Spleen (tissue), 11 donors: ENCODE measurements at regions not wholly inside any gene's neighbourhood (a gene's known extent, or its start where the extent isn't known, plus 50 kb on each side); places are given as distances from the start of the nearest gene placed in this dataset.

ENCODE experiments used
- DNase-seq: peaks from one replicate; pipeline ENCODE4 v3.0.0-alpha.2; 2020
- H3K27ac ChIP-seq, 8 donors: fragments of 200-600 bp; sonication (generic) in 7 of 8; 1 replicate in 4 of 8; 2 replicates in 4 of 8; pipeline versions ENCODE4 v1.5.0 to v1.8.0; 2016 to 2021; ENCODE audit warnings: inconsistent platforms in 4 of 8, mild to moderate bottlenecking in 4 of 8, moderate library complexity in 1 of 8
- H3K27me3 ChIP-seq, 7 donors: fragments of 200-600 bp; sonication (generic) in 6 of 7; replicated peaks in 1 of 7; 1 replicate in 4 of 7; 2 replicates in 3 of 7; pipeline versions ENCODE4 v1.5.0 to v1.8.0; 2016 to 2021; ENCODE audit warnings: inconsistent platforms in 3 of 7, mild to moderate bottlenecking in 1 of 7
- H3K36me3 ChIP-seq, 6 donors: fragments of 200-600 bp; sonication (generic) in 5 of 6; 1 replicate in 4 of 6; 2 replicates in 2 of 6; pipeline versions ENCODE4 v1.5.0 to v1.8.0; 2016 to 2021; ENCODE audit warnings: inconsistent platforms in 2 of 6
- H3K4me1 ChIP-seq, 6 donors: fragments of 200-600 bp; sonication (generic) in 5 of 6; 1 replicate in 3 of 6; 2 replicates in 3 of 6; pipeline versions ENCODE4 v1.5.0 to v1.8.0; 2016 to 2021; ENCODE audit warnings: inconsistent platforms in 3 of 6
- H3K4me3 ChIP-seq, 8 donors: fragments of 200-600 bp; sonication (generic) in 7 of 8; 1 replicate in 4 of 8; 2 replicates in 4 of 8; pipeline versions ENCODE4 v1.5.0 to v1.8.0; 2016 to 2021; ENCODE audit warnings: inconsistent platforms in 4 of 8, mild to moderate bottlenecking in 4 of 8, moderate library complexity in 2 of 8
- H3K9me3 ChIP-seq, 8 donors: fragments of 200-600 bp; sonication (generic) in 7 of 8; 1 replicate in 4 of 8; 2 replicates in 4 of 8; pipeline versions ENCODE4 v1.5.0 to v1.8.0; 2016 to 2021; ENCODE audit warnings: inconsistent platforms in 4 of 8
- POLR2A ChIP-seq, 3 donors: fragments of 450-650 bp; IDR thresholded peaks; one replicate each; pipeline ENCODE4 v1.5.1; 2017; ENCODE audit warnings: antibody characterized with exemption in 3 of 3, mild to moderate bottlenecking in 1 of 3
- POLR2AphosphoS5 ChIP-seq, 3 donors: sonication (generic); formaldehyde crosslinking; IDR thresholded peaks; one replicate each; pipeline ENCODE4 v1.5.1; 2017; ENCODE audit warnings: antibody characterized with exemption in 3 of 3
- WGBS, 5 donors: extraction: QIAGEN DNeasy Blood & Tissue Kit in 3 of 5; methylation state at CpG; one replicate each; pipeline versions ENCODE4 v1.1.5 to v1.1.7; 2013 to 2018; 5-methylcytosine and 5-hydroxymethylcytosine counted together
- intact Hi-C: fragments of 100-400 bp; cut with DNase I; formaldehyde crosslinking; loops from one replicate; pipeline ENCODE4 v1.15.0; 2023; ENCODE audit warnings: low total_unique reads
- TF ChIP-seq, protein P1 (sequence below), 11 experiments: fragments of 200-600 bp in 7 of 11; fragments of 450-650 bp in 4 of 11; sonication (generic) in 4 of 11; IDR thresholded peaks in 8 of 11; conservative IDR thresholded peaks in 3 of 11; 1 replicate in 7 of 11; 2 replicates in 4 of 11; pipeline versions ENCODE4 v1.4.0 to v1.8.0; 2016 to 2021; ENCODE audit warnings: antibody characterized with exemption in 11 of 11, inconsistent platforms in 4 of 11, mild to moderate bottlenecking in 1 of 11
- donor health status: healthy with polysubstance abuse.
- donor health status: DM: no; HTN: no; CAD: no; lungs with moderate emphysema.
- donor health status: DM: no; HTN: no; CAD: no.
- donor health status: Bipolar disorder and iron deficiency.
- donor health status: healthy.
- donor health status: DM: no; HTN: no; CAD: no.
- donor health status: DM: yes; HTN: yes; CAD: no.

DNA sequence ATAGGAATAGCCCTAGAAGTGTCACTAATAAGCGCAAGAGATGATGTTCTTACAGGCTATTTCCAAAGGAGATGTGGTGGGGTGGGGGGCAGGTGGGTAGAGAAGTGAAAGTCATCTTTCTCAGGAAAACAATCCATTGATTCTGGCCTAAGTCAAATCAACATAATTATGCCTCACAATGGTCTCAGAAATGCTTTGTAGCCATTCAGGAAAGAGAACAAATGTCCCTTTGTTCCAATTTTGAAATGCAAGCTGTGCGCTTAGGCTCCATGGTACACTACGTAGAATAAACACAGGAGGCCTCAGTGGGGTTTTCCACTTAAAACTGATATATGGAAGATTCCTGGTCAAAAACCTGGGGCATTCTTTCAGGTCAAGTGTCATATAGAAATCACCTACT lies 529.9 kb upstream of the KLHL29 start:
- Histone ChIP-seq H3K27ac (no peak overlapping the region), H3K9me3 (peaks cover 0 to 9% (median 0%) of the 10 kb centered on the region in 8 donors), H3K27me3 (no peaks in the 10 kb centered on the region), H3K36me3 (no peaks in the 10 kb centered on the region), H3K4me1 (no peaks in the 10 kb centered on the region), H3K4me3 (no peak overlapping the region)
- no peak for DNase-seq
- 78 to 96% (median 90%) methylated on average over 3 of the region's 3 CpGs for WGBS, 5 donors
- TF ChIP-seq, protein P1, sequence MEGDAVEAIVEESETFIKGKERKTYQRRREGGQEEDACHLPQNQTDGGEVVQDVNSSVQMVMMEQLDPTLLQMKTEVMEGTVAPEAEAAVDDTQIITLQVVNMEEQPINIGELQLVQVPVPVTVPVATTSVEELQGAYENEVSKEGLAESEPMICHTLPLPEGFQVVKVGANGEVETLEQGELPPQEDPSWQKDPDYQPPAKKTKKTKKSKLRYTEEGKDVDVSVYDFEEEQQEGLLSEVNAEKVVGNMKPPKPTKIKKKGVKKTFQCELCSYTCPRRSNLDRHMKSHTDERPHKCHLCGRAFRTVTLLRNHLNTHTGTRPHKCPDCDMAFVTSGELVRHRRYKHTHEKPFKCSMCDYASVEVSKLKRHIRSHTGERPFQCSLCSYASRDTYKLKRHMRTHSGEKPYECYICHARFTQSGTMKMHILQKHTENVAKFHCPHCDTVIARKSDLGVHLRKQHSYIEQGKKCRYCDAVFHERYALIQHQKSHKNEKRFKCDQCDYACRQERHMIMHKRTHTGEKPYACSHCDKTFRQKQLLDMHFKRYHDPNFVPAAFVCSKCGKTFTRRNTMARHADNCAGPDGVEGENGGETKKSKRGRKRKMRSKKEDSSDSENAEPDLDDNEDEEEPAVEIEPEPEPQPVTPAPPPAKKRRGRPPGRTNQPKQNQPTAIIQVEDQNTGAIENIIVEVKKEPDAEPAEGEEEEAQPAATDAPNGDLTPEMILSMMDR (IDR thresholded peaks at IDR 0.05 in 8 of 11, conservative IDR thresholded peaks at IDR 0.05 in 3 of 11), result no peak
- TF ChIP-seq POLR2A (IDR thresholded peaks at IDR 0.05), result no peak
- TF ChIP-seq POLR2AphosphoS5 (IDR thresholded peaks at IDR 0.05), result no peak
- intact Hi-C loops, result no loop called here

DNA sequence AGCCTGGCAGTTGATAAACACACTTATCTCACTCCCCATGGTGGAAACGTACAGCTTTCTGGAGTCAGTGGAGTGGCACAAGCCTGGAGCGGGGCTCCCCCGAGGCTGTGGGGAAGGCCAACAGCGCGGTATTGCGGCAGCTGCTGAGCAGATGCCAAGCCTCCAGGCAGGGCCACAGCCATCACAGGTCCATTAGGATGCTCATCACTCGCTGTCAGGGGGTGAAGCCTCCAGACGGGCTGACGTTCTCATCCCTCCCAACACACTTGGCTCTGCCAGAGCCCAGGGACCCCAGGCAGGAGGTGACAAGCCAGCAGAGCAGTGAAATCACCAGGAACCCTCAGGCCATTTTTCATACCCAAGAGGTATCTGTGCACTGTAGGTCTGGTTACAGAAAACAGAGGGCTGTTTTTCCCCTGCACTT lies 529.2 kb upstream of the KLHL29 start:
- Histone ChIP-seq H3K9me3 (peaks cover 0 to 16% (median 2%) of the 10 kb centered on the region in 8 donors), H3K27me3 (no peaks in the 10 kb centered on the region), H3K4me1 (no peaks in the 10 kb centered on the region), H3K27ac (no peak overlapping the region), H3K36me3 (no peaks in the 10 kb centered on the region), H3K4me3 (no peak overlapping the region)
- no peak for DNase-seq
- intact Hi-C loops, result no loop called here
- WGBS, 5 donors, result 73 to 88% (median 87%) methylated on average over 3 to 9 of the region's 9 CpGs
- no peak for TF ChIP-seq POLR2A (IDR thresholded peaks at IDR 0.05)
- TF ChIP-seq POLR2AphosphoS5 (IDR thresholded peaks at IDR 0.05), result no peak
- TF ChIP-seq, protein P1 (IDR thresholded peaks at IDR 0.05 in 8 of 11, conservative IDR thresholded peaks at IDR 0.05 in 3 of 11), result no peak

DNA sequence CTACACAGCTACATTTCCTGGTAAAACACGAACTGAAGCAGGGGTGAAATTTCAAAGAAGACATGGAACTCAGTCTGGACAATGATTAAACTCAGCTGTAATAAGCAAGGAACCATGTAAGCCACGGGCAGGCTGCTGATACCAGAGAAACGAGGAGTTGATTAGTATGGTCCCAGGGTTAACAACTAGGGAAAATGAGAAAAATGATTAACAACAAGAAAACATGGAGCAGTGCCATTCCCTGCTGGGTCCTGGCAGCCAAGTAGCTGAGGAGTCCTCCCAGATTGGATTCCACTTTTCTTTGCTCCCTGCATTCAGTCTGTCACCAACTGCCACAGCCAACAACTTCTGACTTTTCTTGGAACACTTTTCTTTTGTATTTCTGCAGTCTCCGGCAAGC lies 517.0 kb upstream of the KLHL29 start:
- Histone ChIP-seq H3K9me3 (no peaks in the 10 kb centered on the region), H3K27ac (no peak overlapping the region), H3K4me3 (no peak overlapping the region), H3K4me1 (no peaks in the 10 kb centered on the region), H3K27me3 (no peaks in the 10 kb centered on the region), H3K36me3 (no peaks in the 10 kb centered on the region)
- intact Hi-C loops, result no loop called here
- whole genome bisulfite sequencing, 5 donors, result 47 to 66% (median 54%) methylated on average over 4 of the region's 4 CpGs
- no peak for DNase-seq
- no peak for TF ChIP-seq POLR2A (IDR thresholded peaks at IDR 0.05)
- TF ChIP-seq POLR2AphosphoS5 (IDR thresholded peaks at IDR 0.05), result no peak
- TF ChIP-seq, protein P1 (IDR thresholded peaks at IDR 0.05 in 8 of 11, conservative IDR thresholded peaks at IDR 0.05 in 3 of 11), result no peak

DNA sequence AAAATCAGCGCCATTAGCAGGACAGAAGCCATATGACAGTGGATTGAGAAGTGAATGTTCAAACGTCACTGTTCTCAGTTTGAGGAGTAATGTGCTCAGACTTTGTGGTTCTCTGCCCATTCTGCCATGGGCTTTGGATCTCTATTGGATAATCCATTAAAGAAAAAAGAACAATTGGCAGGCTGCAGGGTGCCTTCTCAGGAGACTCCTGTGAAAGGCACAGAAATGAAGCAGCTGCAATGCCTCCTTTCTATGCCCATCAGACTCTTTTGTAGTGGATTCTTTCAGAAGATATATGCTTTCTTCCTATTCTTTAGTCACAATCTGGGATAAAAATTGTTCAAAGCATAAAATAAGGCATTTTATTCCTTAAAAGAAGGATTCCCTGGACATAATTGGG lies 506.9 kb upstream of the KLHL29 start:
- no peak for DNase-seq
- H3K36me3 ChIP-seq, result no peaks in the 10 kb centered on the region
- H3K27me3 ChIP-seq, result no peaks in the 10 kb centered on the region
- WGBS, 5 donors, result 79 to 87% (median 83%) methylated on average over 2 of the region's 2 CpGs
- TF ChIP-seq POLR2A (IDR thresholded peaks at IDR 0.05) (no peak), POLR2AphosphoS5 (IDR thresholded peaks at IDR 0.05) (no peak)
- TF ChIP-seq, protein P1 (IDR thresholded peaks at IDR 0.05 in 8 of 11, conservative IDR thresholded peaks at IDR 0.05 in 3 of 11), result no peak
- intact Hi-C loops, result no loop called here
- H3K27ac ChIP-seq, result no peak overlapping the region
- no peak overlapping the region for H3K4me3 ChIP-seq
- peaks cover 0 to 17% (median 12%) of the 10 kb centered on the region in 8 donors for H3K9me3 ChIP-seq
- H3K4me1 ChIP-seq, result no peaks in the 10 kb centered on the region
